SK-N-SH treated with all-trans-retinoic acid at 6 μM for 48 hours (cell line): ENCODE measurements at regions not wholly inside any gene's neighbourhood (a gene's known extent, or its start where the extent isn't known, plus 50 kb on each side); places are given as distances from the start of the nearest gene placed in this dataset.

Source experiments
- ARNTL ChIP-seq: fragments of 450-650 bp; formaldehyde crosslinking; IDR thresholded peaks from 2 replicates; pipeline ENCODE4 v1.5.0; 2020; ENCODE audit warnings: low read depth, mild to moderate bottlenecking, moderate library complexity, borderline replicate concordance
- BACH2 ChIP-seq: fragments of 250-450 bp; sonication (Bioruptor Pico); IDR thresholded peaks from 2 replicates; pipeline ENCODE4 v1.9.0; 2021; ENCODE audit warnings: mild to moderate bottlenecking, borderline replicate concordance
- RARB ChIP-seq: fragments of 250-450 bp; sonication (Bioruptor Pico); IDR thresholded peaks from 2 replicates; pipeline ENCODE4 v1.8.0; 2021; ENCODE audit warnings: mild to moderate bottlenecking, moderate library complexity
- TCF4 ChIP-seq: fragments of 250-450 bp; sonication (Bioruptor Pico); IDR thresholded peaks from 2 replicates; pipeline ENCODE4 v1.8.0; 2021; ENCODE audit warnings: mild to moderate bottlenecking, moderate library complexity, borderline replicate concordance
- ZFP30 ChIP-seq: fragments of 450-650 bp; formaldehyde crosslinking; IDR thresholded peaks from 2 replicates; pipeline ENCODE4 v1.5.0; 2022; ENCODE audit warnings: mild to moderate bottlenecking, moderate library complexity
- ZNF8 ChIP-seq: fragments of 450-650 bp; formaldehyde crosslinking; IDR thresholded peaks from 2 replicates; pipeline ENCODE4 v1.5.0; 2020; ENCODE audit warnings: mild to moderate bottlenecking, moderate library complexity
- TF ChIP-seq, protein P1 (sequence below): fragments of 250-450 bp; sonication (Bioruptor Pico); IDR thresholded peaks from 2 replicates; pipeline ENCODE4 v1.5.1; 2020; ENCODE audit warnings: low read depth, mild to moderate bottlenecking, moderate library complexity

DNA sequence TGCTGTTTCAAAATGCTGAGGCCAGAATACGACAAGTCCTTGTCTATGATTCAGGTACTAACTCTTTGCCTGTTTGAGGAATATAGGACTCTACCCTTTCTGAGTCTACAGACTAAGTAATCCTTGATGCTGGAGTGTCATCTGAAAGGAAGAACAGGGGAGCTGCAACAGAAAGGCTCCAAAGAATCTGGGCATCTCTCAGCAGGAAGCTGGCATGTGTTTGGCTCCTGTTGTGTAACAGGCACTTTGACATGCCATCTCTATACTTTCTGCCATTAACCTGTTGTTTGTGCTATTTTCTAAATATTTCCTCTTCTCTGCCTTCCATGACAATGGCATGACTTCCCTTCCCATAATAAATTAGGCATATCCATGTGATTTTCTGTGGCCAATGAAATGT lies 409.5 kb downstream of the ADRA2A start:
- TF ChIP-seq BACH2 (CRISPR knock-in tag) (no peak), RARB (CRISPR knock-in tag) (no peak), ZNF8 (CRISPR knock-in tag) (no peak), ZFP30 (CRISPR knock-in tag) (no peak), ARNTL (CRISPR knock-in tag) (no peak), TCF4 (CRISPR knock-in tag) (no peak)
- TF ChIP-seq, protein P1, sequence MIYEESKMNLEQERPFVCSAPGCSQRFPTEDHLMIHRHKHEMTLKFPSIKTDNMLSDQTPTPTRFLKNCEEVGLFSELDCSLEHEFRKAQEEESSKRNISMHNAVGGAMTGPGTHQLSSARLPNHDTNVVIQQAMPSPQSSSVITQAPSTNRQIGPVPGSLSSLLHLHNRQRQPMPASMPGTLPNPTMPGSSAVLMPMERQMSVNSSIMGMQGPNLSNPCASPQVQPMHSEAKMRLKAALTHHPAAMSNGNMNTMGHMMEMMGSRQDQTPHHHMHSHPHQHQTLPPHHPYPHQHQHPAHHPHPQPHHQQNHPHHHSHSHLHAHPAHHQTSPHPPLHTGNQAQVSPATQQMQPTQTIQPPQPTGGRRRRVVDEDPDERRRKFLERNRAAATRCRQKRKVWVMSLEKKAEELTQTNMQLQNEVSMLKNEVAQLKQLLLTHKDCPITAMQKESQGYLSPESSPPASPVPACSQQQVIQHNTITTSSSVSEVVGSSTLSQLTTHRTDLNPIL (CRISPR knock-in tag), result no peak
